NOMO-1 treated with DMSO at 0.1 percent for 48 hours (cell line): ENCODE measurements at regions not wholly inside any gene's neighbourhood (a gene's known extent, or its start where the extent isn't known, plus 50 kb on each side); places are given as distances from the start of the nearest gene placed in this dataset.

ENCODE experiments used
- DNase-seq: peaks from one replicate; lab custom pipeline; 2025; ENCODE audit not compliant: unreplicated experiment; lab: John Stamatoyannopoulos, UW

- DNase-seq: peak; percentile 82
These were observed 114.2 kb upstream of the SERTAD2 start for GRCh38 chr2:64767670-64768468.

- peak; percentile 47 for DNase-seq
These were observed 114.8 kb upstream of the SERTAD2 start for GRCh38 chr2:64768491-64769005.

DNA sequence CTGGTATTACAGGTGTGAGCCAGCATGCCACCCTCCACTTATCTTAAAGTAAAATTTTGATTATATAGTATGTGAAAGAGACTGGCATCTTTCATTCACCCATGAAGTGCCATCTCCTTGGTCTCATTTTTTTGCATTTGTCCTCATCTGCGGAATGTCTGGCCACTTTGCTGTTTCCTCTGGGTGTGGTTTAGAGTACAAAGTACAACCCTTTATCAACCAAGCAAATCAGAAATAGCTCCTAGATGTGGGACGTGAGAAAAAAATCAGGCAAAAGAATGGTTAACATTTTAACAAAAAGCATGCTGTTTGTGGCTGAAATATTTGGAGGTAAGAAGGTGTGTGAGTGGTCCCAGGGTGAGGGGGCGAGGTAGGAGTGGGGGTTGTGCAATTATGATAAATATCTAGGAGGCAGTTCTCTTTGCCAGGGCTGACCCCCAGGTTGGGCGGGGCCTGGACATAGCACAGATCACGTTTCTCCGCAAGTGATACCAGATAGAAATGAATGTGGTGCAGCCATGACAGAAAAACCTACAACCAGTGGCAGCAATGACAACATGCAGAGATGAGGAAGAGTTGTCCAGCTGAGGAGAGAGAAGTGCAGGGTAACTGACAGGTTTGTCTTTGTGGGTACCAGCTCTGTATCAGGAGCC, 115.8 kb upstream of the SERTAD2 start:
- DNase-seq: no peak

- DNase-seq: no peak
These were observed 116.5 kb upstream of the SERTAD2 start for GRCh38 chr2:64770137-64770780.

DNA sequence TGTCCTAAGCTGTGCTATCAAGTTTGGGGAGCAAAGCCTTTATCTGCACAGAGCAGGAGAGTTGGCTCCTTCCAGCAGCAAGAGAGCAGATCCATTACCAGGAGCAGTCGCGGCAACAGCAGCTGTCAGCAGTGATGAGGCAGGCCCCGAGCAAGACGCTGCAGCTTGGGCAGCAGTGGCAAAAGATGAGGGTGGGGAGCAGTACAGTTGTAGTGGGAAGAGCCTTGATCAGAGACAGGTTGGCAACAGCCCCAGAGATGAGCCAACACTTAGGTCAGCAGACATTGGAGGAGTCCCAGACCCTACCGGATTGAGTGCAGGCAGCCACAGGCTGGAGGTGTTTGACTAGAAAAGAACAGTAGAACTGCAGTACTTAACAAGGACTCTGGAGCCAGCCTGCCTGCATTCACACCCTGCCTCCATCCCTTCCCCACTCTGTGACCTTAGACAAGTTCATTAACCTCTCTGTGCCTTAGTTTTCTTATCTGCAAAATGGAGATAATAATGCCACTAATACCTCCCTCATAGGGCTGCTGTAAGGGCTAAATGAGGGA, 117.1 kb upstream of the SERTAD2 start:
- DNase-seq: no peak

- no peak for DNase-seq
These were observed 118.0 kb upstream of the SERTAD2 start for GRCh38 chr2:64771737-64772136.

GRCh38 chr2:64773461-64774118, 119.9 kb upstream of the SERTAD2 start:
- DNase-seq: no peak

GRCh38 chr2:64777841-64778240, 124.1 kb upstream of the SERTAD2 start:
- no peak for DNase-seq

- DNase-seq: no peak
These were observed 125.5 kb upstream of the SERTAD2 start for GRCh38 chr2:64779117-64779690.

GRCh38 chr2:64780041-64780440, 126.3 kb upstream of the SERTAD2 start:
- DNase-seq: no peak

DNA sequence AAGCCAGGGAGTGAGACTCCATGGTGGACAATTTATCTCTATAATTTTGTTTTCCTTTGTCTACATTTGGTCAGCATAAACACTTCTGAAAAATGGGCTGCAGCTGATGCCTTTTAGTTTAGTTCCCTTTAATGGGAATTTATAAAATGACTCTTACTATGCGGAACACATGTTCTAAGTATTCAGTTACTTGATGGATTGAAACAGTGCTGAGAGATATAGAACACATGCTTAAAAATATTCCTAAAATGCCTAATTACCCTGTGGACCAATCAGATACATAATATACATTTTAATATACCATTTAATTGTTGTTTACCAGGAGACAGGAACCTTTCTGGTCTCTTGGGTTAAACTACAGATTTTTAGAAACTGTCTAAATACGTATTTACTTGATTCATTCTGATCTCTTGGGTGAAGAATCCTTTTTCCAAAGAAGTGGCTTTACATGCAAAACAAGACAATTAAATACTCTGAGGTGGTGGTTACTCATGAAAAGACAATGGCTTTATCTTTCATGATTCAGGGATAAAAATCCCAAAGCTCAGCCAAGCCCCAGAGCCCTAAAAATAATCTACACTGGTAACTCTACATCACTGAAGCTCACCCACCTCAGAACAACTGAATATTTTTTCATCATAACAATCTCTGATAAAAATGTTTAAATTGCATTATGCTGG, 128.1 kb upstream of the SERTAD2 start:
- DNase-seq: no peak

DNA sequence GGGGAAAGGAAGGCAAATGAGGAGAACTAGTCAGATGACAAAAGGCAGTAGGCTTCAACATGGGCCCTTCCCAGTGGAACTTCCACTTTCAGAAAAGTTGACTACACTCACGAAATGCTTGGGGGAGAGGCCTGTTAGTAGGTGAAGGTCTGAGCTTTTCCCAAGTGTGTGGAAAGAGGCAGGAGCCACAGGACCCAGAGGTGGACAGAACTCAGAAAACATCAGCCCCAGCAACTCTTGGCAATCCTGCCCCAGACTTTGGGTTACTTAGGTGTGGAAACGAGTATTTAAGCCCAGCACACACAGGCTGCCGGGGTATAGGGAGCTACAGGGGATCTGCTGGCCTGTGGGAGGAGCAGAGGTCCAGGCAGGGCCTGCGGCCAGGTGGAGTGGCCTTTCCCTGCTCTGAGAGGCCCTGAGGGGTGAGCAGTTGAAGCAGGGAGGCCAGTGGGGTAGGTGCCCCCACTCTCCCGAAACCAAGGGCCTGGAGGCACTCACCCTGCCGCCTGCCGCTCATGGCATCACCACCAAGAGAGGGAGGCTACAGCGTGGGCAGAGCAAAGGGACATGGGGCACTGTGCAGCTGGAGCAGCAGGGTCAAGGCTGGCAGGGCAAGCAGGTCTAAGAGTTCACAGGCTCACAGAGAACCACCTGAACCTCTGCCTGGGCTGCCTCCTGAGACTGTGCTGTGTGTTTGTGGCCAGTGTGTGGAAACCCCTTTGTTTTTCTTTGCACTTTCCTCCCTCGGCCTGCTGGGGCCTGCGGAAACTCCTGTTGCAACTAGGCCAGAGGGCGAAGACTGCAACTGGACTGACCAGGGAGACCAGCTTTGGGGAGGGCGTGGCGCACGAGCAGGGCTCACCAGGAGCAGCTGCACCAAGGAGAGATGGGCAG, 130.7 kb upstream of the SERTAD2 start:
- DNase-seq: no peak

GRCh38 chr2:64785245-64785644, 131.5 kb upstream of the SERTAD2 start:
- DNase-seq: no peak

GRCh38 chr2:64786343-64787018, 132.8 kb upstream of the SERTAD2 start:
- no peak for DNase-seq

GRCh38 chr2:64787019-64787365, 133.3 kb upstream of the SERTAD2 start:
- no peak for DNase-seq

- DNase-seq: peak; percentile 44
These were observed 134.0 kb upstream of the SERTAD2 start for GRCh38 chr2:64787698-64788097.

GRCh38 chr2:64789466-64790320, 136.0 kb upstream of the SERTAD2 start:
- no peak for DNase-seq

GRCh38 chr2:64792300-64792699, 138.6 kb upstream of the SERTAD2 start:
- DNase-seq: no peak
